Neural cell (in vitro differentiated cells): ENCODE measurements at regions not wholly inside any gene's neighbourhood (a gene's known extent, or its start where the extent isn't known, plus 50 kb on each side); places are given as distances from the start of the nearest gene placed in this dataset.

Experiments
- H2AFZ ChIP-seq: fragments of 200-600, 300-800 bp; sonication (generic), shearing (Covaris generic); 2 replicates; pipeline ENCODE4 v1.6.0; 2014; ENCODE audit warnings: low read depth, mild to moderate bottlenecking, antibody characterized with exemption, low read length, moderate library complexity
- H3F3A ChIP-seq: fragments of 200-600 bp; shearing (Covaris generic); 2 replicates; pipeline ENCODE4 v1.6.1; 2016; ENCODE audit warnings: mild to moderate bottlenecking, moderate library complexity, mixed read lengths, antibody characterized with exemption, low read length; ENCODE audit not compliant: insufficient read depth, poor library complexity, severe bottlenecking
- H3K27ac ChIP-seq: fragments of 200-600, 300-800 bp; sonication (generic), shearing (Covaris generic); 2 replicates; pipeline ENCODE4 v1.5.1; 2014; ENCODE audit warnings: mild to moderate bottlenecking, low read length, moderate library complexity
- H3K27me3 ChIP-seq: fragments of 300-800, 200-600 bp; sonication (generic), shearing (Covaris generic); 2 replicates; pipeline ENCODE4 v1.6.0; 2014; ENCODE audit warnings: mild to moderate bottlenecking, low read depth, low read length, moderate library complexity; ENCODE audit not compliant: insufficient read depth
- H3K36me3 ChIP-seq: fragments of 300-800, 200-600 bp; sonication (generic), shearing (Covaris generic); 2 replicates; pipeline ENCODE4 v1.5.1; 2014; ENCODE audit warnings: mild to moderate bottlenecking, antibody characterized with exemption, low read length, moderate library complexity; ENCODE audit not compliant: insufficient read depth
- H3K4me2 ChIP-seq: fragments of 300-800, 200-600 bp; sonication (generic), shearing (Covaris generic); 2 replicates; pipeline ENCODE4 v1.6.0; 2014; ENCODE audit warnings: mild to moderate bottlenecking, low read length
- H3K4me3 ChIP-seq: fragments of 300-800, 200-600 bp; sonication (generic), shearing (Covaris generic); 2 replicates; pipeline ENCODE4 v1.5.1; 2014; ENCODE audit warnings: mild to moderate bottlenecking, low read length, moderate library complexity
- H3K79me2 ChIP-seq: fragments of 200-600 bp; shearing (Covaris generic); replicated peaks from 2 replicates; pipeline ENCODE4 v1.6.0; 2014; ENCODE audit warnings: mild to moderate bottlenecking, low read length, moderate library complexity; ENCODE audit not compliant: insufficient read depth
- H3K9ac ChIP-seq: fragments of 300-800, 200-600 bp; sonication (generic), shearing (Covaris generic); 2 replicates; pipeline ENCODE4 v1.6.1; 2016; ENCODE audit warnings: mild to moderate bottlenecking, low read length, mixed read lengths
- H3K9me2 ChIP-seq: fragments of 200-600 bp; shearing (Covaris generic); 2 replicates; pipeline ENCODE4 v1.6.1; 2016; ENCODE audit warnings: mild to moderate bottlenecking, low read length, mixed read lengths; ENCODE audit not compliant: insufficient read depth
- H3K9me3 ChIP-seq: fragments of 200-600, 300-800 bp; sonication (generic), shearing (Covaris generic); 2 replicates; pipeline ENCODE4 v1.6.1; 2016; ENCODE audit warnings: mild to moderate bottlenecking, mixed run types, low read length, moderate library complexity, mixed read lengths
- H4K20me1 ChIP-seq: fragments of 200-600 bp; shearing (Covaris generic); 2 replicates; pipeline ENCODE4 v1.6.1; 2016; ENCODE audit warnings: mild to moderate bottlenecking, mixed run types; ENCODE audit not compliant: insufficient read depth
- EP300 ChIP-seq: fragments of 450-650 bp; conservative IDR thresholded peaks from 2 replicates; pipeline ENCODE4 v1.6.1; 2014; ENCODE audit warnings: antibody characterized with exemption, mild to moderate bottlenecking, moderate library complexity; ENCODE audit not compliant: poor library complexity, severe bottlenecking
- EZH2 ChIP-seq: fragments of 200-600, 300-800 bp; shearing (Covaris generic), sonication (generic); IDR thresholded peaks from 2 replicates; pipeline ENCODE4 v1.6.1; 2014; ENCODE audit warnings: antibody characterized with exemption, low read length, borderline replicate concordance, mild to moderate bottlenecking; ENCODE audit not compliant: insufficient read depth, poor library complexity, severe bottlenecking
- MXI1 ChIP-seq: fragments of 450-650 bp; conservative IDR thresholded peaks from 2 replicates; pipeline ENCODE4 v1.6.1; 2014; ENCODE audit warnings: antibody characterized with exemption, mild to moderate bottlenecking; ENCODE audit not compliant: poor library complexity, severe bottlenecking
- POLR2AphosphoS5 ChIP-seq: IDR thresholded peaks from 2 replicates; pipeline ENCODE4 v1.6.1; 2012
- RAD21 ChIP-seq: fragments of 450-650 bp; conservative IDR thresholded peaks from 2 replicates; pipeline ENCODE4 v1.6.1; 2014; ENCODE audit warnings: antibody characterized with exemption, mild to moderate bottlenecking, moderate library complexity
- SMC3 ChIP-seq: fragments of 450-650 bp; conservative IDR thresholded peaks from 2 replicates; pipeline ENCODE4 v1.6.1; 2014; ENCODE audit warnings: antibody characterized with exemption, mild to moderate bottlenecking, moderate library complexity; ENCODE audit not compliant: poor library complexity
- TAF1 ChIP-seq: IDR thresholded peaks from 2 replicates; pipeline ENCODE4 v1.6.1; 2012; ENCODE audit warnings: low read depth
- TF ChIP-seq, protein P1 (sequence below): fragments of 450-650 bp; IDR thresholded peaks from 2 replicates; pipeline ENCODE4 v1.5.1; 2014; ENCODE audit warnings: antibody characterized with exemption, mild to moderate bottlenecking, moderate library complexity; ENCODE audit not compliant: poor library complexity, severe bottlenecking
- TF ChIP-seq, protein P2 (sequence below): IDR thresholded peaks from 2 replicates; pipeline ENCODE4 v1.6.1; 2012; ENCODE audit warnings: borderline replicate concordance

- Histone ChIP-seq H3K27ac (no peak overlapping the region), H3K4me3 (no peak overlapping the region)
These were observed 233.8 kb upstream of the USP25 start for GRCh38 chr21:15495965-15496364.

GRCh38 chr21:15496911-15497310 is 232.9 kb upstream of the USP25 start:
- Histone ChIP-seq H3K9me3 (no peaks in the 10 kb centered on the region), H3K27me3 (no peaks in the 10 kb centered on the region), H4K20me1 (no peaks in the 10 kb centered on the region), H2AFZ (no peak overlapping the region), H3K27ac (no peak overlapping the region), H3K9ac (no peak overlapping the region), H3K36me3 (no peaks in the 10 kb centered on the region), H3K4me2 (no peak overlapping the region), H3K9me2 (no peaks in the 10 kb centered on the region), H3F3A (no peaks in the 10 kb centered on the region), H3K79me2 (no peaks in the 10 kb centered on the region), H3K4me3 (no peak overlapping the region)
- no peak for TF ChIP-seq EP300
- no peak for TF ChIP-seq SMC3
- TF ChIP-seq RAD21, result no peak
- no peak for TF ChIP-seq EZH2
- no peak for TF ChIP-seq MXI1
- TF ChIP-seq, protein P1, sequence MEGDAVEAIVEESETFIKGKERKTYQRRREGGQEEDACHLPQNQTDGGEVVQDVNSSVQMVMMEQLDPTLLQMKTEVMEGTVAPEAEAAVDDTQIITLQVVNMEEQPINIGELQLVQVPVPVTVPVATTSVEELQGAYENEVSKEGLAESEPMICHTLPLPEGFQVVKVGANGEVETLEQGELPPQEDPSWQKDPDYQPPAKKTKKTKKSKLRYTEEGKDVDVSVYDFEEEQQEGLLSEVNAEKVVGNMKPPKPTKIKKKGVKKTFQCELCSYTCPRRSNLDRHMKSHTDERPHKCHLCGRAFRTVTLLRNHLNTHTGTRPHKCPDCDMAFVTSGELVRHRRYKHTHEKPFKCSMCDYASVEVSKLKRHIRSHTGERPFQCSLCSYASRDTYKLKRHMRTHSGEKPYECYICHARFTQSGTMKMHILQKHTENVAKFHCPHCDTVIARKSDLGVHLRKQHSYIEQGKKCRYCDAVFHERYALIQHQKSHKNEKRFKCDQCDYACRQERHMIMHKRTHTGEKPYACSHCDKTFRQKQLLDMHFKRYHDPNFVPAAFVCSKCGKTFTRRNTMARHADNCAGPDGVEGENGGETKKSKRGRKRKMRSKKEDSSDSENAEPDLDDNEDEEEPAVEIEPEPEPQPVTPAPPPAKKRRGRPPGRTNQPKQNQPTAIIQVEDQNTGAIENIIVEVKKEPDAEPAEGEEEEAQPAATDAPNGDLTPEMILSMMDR, result no peak
- no peak for TF ChIP-seq TAF1
- TF ChIP-seq, protein P2, sequence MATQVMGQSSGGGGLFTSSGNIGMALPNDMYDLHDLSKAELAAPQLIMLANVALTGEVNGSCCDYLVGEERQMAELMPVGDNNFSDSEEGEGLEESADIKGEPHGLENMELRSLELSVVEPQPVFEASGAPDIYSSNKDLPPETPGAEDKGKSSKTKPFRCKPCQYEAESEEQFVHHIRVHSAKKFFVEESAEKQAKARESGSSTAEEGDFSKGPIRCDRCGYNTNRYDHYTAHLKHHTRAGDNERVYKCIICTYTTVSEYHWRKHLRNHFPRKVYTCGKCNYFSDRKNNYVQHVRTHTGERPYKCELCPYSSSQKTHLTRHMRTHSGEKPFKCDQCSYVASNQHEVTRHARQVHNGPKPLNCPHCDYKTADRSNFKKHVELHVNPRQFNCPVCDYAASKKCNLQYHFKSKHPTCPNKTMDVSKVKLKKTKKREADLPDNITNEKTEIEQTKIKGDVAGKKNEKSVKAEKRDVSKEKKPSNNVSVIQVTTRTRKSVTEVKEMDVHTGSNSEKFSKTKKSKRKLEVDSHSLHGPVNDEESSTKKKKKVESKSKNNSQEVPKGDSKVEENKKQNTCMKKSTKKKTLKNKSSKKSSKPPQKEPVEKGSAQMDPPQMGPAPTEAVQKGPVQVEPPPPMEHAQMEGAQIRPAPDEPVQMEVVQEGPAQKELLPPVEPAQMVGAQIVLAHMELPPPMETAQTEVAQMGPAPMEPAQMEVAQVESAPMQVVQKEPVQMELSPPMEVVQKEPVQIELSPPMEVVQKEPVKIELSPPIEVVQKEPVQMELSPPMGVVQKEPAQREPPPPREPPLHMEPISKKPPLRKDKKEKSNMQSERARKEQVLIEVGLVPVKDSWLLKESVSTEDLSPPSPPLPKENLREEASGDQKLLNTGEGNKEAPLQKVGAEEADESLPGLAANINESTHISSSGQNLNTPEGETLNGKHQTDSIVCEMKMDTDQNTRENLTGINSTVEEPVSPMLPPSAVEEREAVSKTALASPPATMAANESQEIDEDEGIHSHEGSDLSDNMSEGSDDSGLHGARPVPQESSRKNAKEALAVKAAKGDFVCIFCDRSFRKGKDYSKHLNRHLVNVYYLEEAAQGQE, result no peak
- TF ChIP-seq POLR2AphosphoS5, result no peak

More at GRCh38 chr21:15495965-15496364, 233.8 kb upstream of the USP25 start:
- no peaks in the 10 kb centered on the region for H3K79me2 ChIP-seq
- no peak overlapping the region for H3K9ac ChIP-seq
- no peaks in the 10 kb centered on the region for H3F3A ChIP-seq
- no peak overlapping the region for H2AFZ ChIP-seq
- no peaks in the 10 kb centered on the region for H3K27me3 ChIP-seq
- H4K20me1 ChIP-seq, result no peaks in the 10 kb centered on the region
- TF ChIP-seq MXI1, result no peak
- TF ChIP-seq EZH2, result no peak
- no peak for TF ChIP-seq SMC3
- no peak for TF ChIP-seq RAD21
- TF ChIP-seq, protein P2, result no peak
- no peak for TF ChIP-seq TAF1
- no peak for TF ChIP-seq EP300
- TF ChIP-seq POLR2AphosphoS5, result no peak
- TF ChIP-seq, protein P1, result no peak
- no peaks in the 10 kb centered on the region for H3K36me3 ChIP-seq
- no peaks in the 10 kb centered on the region for H3K9me3 ChIP-seq
- no peaks in the 10 kb centered on the region for H3K9me2 ChIP-seq
- no peak overlapping the region for H3K4me2 ChIP-seq
